ENCODE measurements at regions not wholly inside any gene's neighbourhood (a gene's known extent, or its start where the extent isn't known, plus 50 kb on each side); places are given as distances from the start of the nearest gene placed in this dataset.

- no peak for TF ChIP-seq CTCF (IDR thresholded peaks at IDR 0.05; ENCODE audit: control extremely low read depth in 1 of 3, insufficient read depth in 1 of 3, low read depth in 1 of 3, low read length in 3 of 3)
- no peak for TF ChIP-seq KDM5A (IDR thresholded peaks at IDR 0.05; ENCODE audit: low read length)
- TF ChIP-seq MAX (IDR thresholded peaks at IDR 0.05) = no peak
These were observed 213.2 kb upstream of the SLC24A2 start for GRCh38 chr9:20002011-20002410.

All from H1 (cell line).